Stimulated activated naive B cell treated with anti-CD40 and anti-IgM and Interleukin-4, amounts not matched to agents 10 μg/mL and 1 μg/mL and 100 μg/mL, for 72 hours (primary cell): ENCODE measurements at regions not wholly inside any gene's neighbourhood (a gene's known extent, or its start where the extent isn't known, plus 50 kb on each side); places are given as distances from the start of the nearest gene placed in this dataset.

Experiments
- ATAC-seq, 2 donors: fragments of 150-1000 bp; cut with Tn5 transposase; replicated peaks; 2 replicates each; pipeline ENCODE4 v1.10.0; 2021; ENCODE audit warnings: moderate library complexity in 1 of 2
- DNase-seq: peaks from one replicate; pipeline ENCODE4 v3.0.0; 2021
- H3K27ac Mint-ChIP-seq: one replicate; pipeline ENCODE4 v1.8.0; 2022; ENCODE audit warnings: mild to moderate bottlenecking, mixed read lengths
- H3K27me3 Mint-ChIP-seq, 2 donors: one replicate each; pipeline ENCODE4 v1.8.0; 2022; ENCODE audit warnings: mixed read lengths in 2 of 2
- H3K36me3 Mint-ChIP-seq, 2 donors: one replicate each; pipeline ENCODE4 v1.8.0; 2022; ENCODE audit warnings: mixed read lengths in 2 of 2, mild to moderate bottlenecking in 1 of 2
- H3K4me1 Mint-ChIP-seq, 2 donors: one replicate each; pipeline ENCODE4 v1.8.0; 2022; ENCODE audit warnings: mixed read lengths in 2 of 2, mild to moderate bottlenecking in 1 of 2
- H3K4me3 Mint-ChIP-seq, 2 donors: one replicate each; pipeline ENCODE4 v1.8.0; 2022; ENCODE audit warnings: mild to moderate bottlenecking in 2 of 2, mixed read lengths in 2 of 2, moderate library complexity in 1 of 2
- H3K9me3 Mint-ChIP-seq, 2 donors: one replicate each; pipeline ENCODE4 v1.8.0; 2022; ENCODE audit warnings: mixed read lengths in 2 of 2, mild to moderate bottlenecking in 1 of 2

GRCh38 chr3:178304758-178305467, 231.3 kb upstream of the KCNMB2 start:
- no peak for DNase-seq
- no peak overlapping the region for H3K27ac Mint-ChIP-seq
- H3K9me3 Mint-ChIP-seq: no peaks in the 10 kb centered on the region
- no peaks in the 10 kb centered on the region for H3K36me3 Mint-ChIP-seq
- H3K27me3 Mint-ChIP-seq: no peaks in the 10 kb centered on the region
- H3K4me3 Mint-ChIP-seq: no peak overlapping the region
- no peaks in the 10 kb centered on the region for H3K4me1 Mint-ChIP-seq
- ATAC-seq: no peak

- H3K9me3 Mint-ChIP-seq: no peaks in the 10 kb centered on the region
- no peaks in the 10 kb centered on the region for H3K27me3 Mint-ChIP-seq
- DNase-seq: no peak
- no peaks in the 10 kb centered on the region for H3K4me1 Mint-ChIP-seq
- no peak overlapping the region for H3K27ac Mint-ChIP-seq
- no peaks in the 10 kb centered on the region for H3K36me3 Mint-ChIP-seq
- no peak overlapping the region for H3K4me3 Mint-ChIP-seq
- no peak for ATAC-seq
Observed at GRCh38 chr3:178306432-178307115, 229.7 kb upstream of the KCNMB2 start.

- Mint-ChIP-seq H3K9me3 (no peaks in the 10 kb centered on the region), H3K4me3 (no peak overlapping the region), H3K4me1 (no peaks in the 10 kb centered on the region), H3K36me3 (no peaks in the 10 kb centered on the region), H3K27ac (no peak overlapping the region), H3K27me3 (no peaks in the 10 kb centered on the region)
- ATAC-seq: no peak
- no peak for DNase-seq
Observed at GRCh38 chr3:178308771-178309170, 227.5 kb upstream of the KCNMB2 start.

- Mint-ChIP-seq H3K27me3 (no peaks in the 10 kb centered on the region), H3K36me3 (no peaks in the 10 kb centered on the region), H3K9me3 (peaks cover 0 to 1% of the 10 kb centered on the region in 2 donors), H3K27ac (no peak overlapping the region), H3K4me1 (no peaks in the 10 kb centered on the region), H3K4me3 (no peak overlapping the region)
- DNase-seq (no peak), ATAC-seq (no peak)
Observed at GRCh38 chr3:178310949-178311348, 225.3 kb upstream of the KCNMB2 start.

- H3K36me3 Mint-ChIP-seq: no peaks in the 10 kb centered on the region
- no peak overlapping the region for H3K4me3 Mint-ChIP-seq
- H3K27me3 Mint-ChIP-seq: no peaks in the 10 kb centered on the region
- H3K27ac Mint-ChIP-seq: no peak overlapping the region
- H3K9me3 Mint-ChIP-seq: peaks cover 0 to 1% of the 10 kb centered on the region in 2 donors
- H3K4me1 Mint-ChIP-seq: no peaks in the 10 kb centered on the region
- DNase-seq (no peak), ATAC-seq (no peak)
Observed at GRCh38 chr3:178313716-178314115, 222.5 kb upstream of the KCNMB2 start.

GRCh38 chr3:178318340-178318739, 217.9 kb upstream of the KCNMB2 start:
- Mint-ChIP-seq H3K4me3 (no peak overlapping the region), H3K9me3 (peaks cover 0 to 1% of the 10 kb centered on the region in 2 donors), H3K27me3 (no peaks in the 10 kb centered on the region), H3K36me3 (no peaks in the 10 kb centered on the region), H3K27ac (no peak overlapping the region), H3K4me1 (no peaks in the 10 kb centered on the region)
- DNase-seq (no peak), ATAC-seq (no peak)

- DNase-seq (no peak), ATAC-seq (no peak)
- no peak overlapping the region for H3K27ac Mint-ChIP-seq
- peaks cover 0 to 1% of the 10 kb centered on the region in 2 donors for H3K9me3 Mint-ChIP-seq
- H3K4me3 Mint-ChIP-seq: no peak overlapping the region
- H3K36me3 Mint-ChIP-seq: no peaks in the 10 kb centered on the region
- H3K27me3 Mint-ChIP-seq: no peaks in the 10 kb centered on the region
- no peaks in the 10 kb centered on the region for H3K4me1 Mint-ChIP-seq
Observed at GRCh38 chr3:178318941-178319816, 217.1 kb upstream of the KCNMB2 start.

- no peak overlapping the region for H3K4me3 Mint-ChIP-seq
- H3K9me3 Mint-ChIP-seq: no peaks in the 10 kb centered on the region
- ATAC-seq (no peak), DNase-seq (no peak)
- H3K27me3 Mint-ChIP-seq: no peaks in the 10 kb centered on the region
- H3K36me3 Mint-ChIP-seq: no peaks in the 10 kb centered on the region
- no peak overlapping the region for H3K27ac Mint-ChIP-seq
- H3K4me1 Mint-ChIP-seq: no peaks in the 10 kb centered on the region
Observed at GRCh38 chr3:178320456-178321351, 215.5 kb upstream of the KCNMB2 start.

GRCh38 chr3:178324356-178324755, 211.9 kb upstream of the KCNMB2 start:
- Mint-ChIP-seq H3K4me3 (no peak overlapping the region), H3K9me3 (no peaks in the 10 kb centered on the region), H3K27ac (no peak overlapping the region), H3K36me3 (no peaks in the 10 kb centered on the region), H3K4me1 (peaks cover 0 to 5% of the 10 kb centered on the region in 2 donors), H3K27me3 (no peaks in the 10 kb centered on the region)
- no peak for ATAC-seq
- no peak for DNase-seq

GRCh38 chr3:178325330-178325729, 210.9 kb upstream of the KCNMB2 start:
- no peaks in the 10 kb centered on the region for H3K27me3 Mint-ChIP-seq
- ATAC-seq: no peak
- no peaks in the 10 kb centered on the region for H3K36me3 Mint-ChIP-seq
- DNase-seq: no peak
- H3K4me3 Mint-ChIP-seq: no peak overlapping the region
- no peaks in the 10 kb centered on the region for H3K9me3 Mint-ChIP-seq
- no peak overlapping the region for H3K27ac Mint-ChIP-seq
- peaks cover 0 to 5% of the 10 kb centered on the region in 2 donors for H3K4me1 Mint-ChIP-seq

GRCh38 chr3:178329936-178330335, 206.3 kb upstream of the KCNMB2 start:
- ATAC-seq: no peak
- H3K27ac Mint-ChIP-seq: no peak overlapping the region
- DNase-seq: no peak
- no peak overlapping the region for H3K4me3 Mint-ChIP-seq
- H3K4me1 Mint-ChIP-seq: peaks cover 0 to 5% of the 10 kb centered on the region in 2 donors
- H3K9me3 Mint-ChIP-seq: no peaks in the 10 kb centered on the region
- H3K27me3 Mint-ChIP-seq: no peaks in the 10 kb centered on the region
- no peaks in the 10 kb centered on the region for H3K36me3 Mint-ChIP-seq

- H3K9me3 Mint-ChIP-seq: peaks cover 0 to 4% of the 10 kb centered on the region in 2 donors
- no peak overlapping the region for H3K27ac Mint-ChIP-seq
- no peak for DNase-seq
- H3K27me3 Mint-ChIP-seq: no peaks in the 10 kb centered on the region
- no peak overlapping the region for H3K4me3 Mint-ChIP-seq
- ATAC-seq: no peak
- no peaks in the 10 kb centered on the region for H3K4me1 Mint-ChIP-seq
- no peaks in the 10 kb centered on the region for H3K36me3 Mint-ChIP-seq
Observed at GRCh38 chr3:178334239-178334638, 202.0 kb upstream of the KCNMB2 start.

GRCh38 chr3:178336336-178336735, 199.9 kb upstream of the KCNMB2 start:
- Mint-ChIP-seq H3K4me1 (no peaks in the 10 kb centered on the region), H3K36me3 (no peaks in the 10 kb centered on the region), H3K9me3 (peaks cover 0 to 4% of the 10 kb centered on the region in 2 donors), H3K27ac (no peak overlapping the region), H3K4me3 (no peak overlapping the region), H3K27me3 (no peaks in the 10 kb centered on the region)
- no peak for ATAC-seq
- no peak for DNase-seq

- no peak overlapping the region for H3K27ac Mint-ChIP-seq
- H3K27me3 Mint-ChIP-seq: peaks cover 9 to 10% of the 10 kb centered on the region in 2 donors
- H3K36me3 Mint-ChIP-seq: no peaks in the 10 kb centered on the region
- DNase-seq (no peak), ATAC-seq (no peak)
- no peaks in the 10 kb centered on the region for H3K4me1 Mint-ChIP-seq
- no peak overlapping the region for H3K4me3 Mint-ChIP-seq
- H3K9me3 Mint-ChIP-seq: peaks cover 0 to 2% of the 10 kb centered on the region in 2 donors
Observed at GRCh38 chr3:178340506-178340905, 195.7 kb upstream of the KCNMB2 start.
